Activated B cell treated with CpG ODN at 0.5 μM for 24 hours (primary cell): ENCODE measurements at regions not wholly inside any gene's neighbourhood (a gene's known extent, or its start where the extent isn't known, plus 50 kb on each side); places are given as distances from the start of the nearest gene placed in this dataset.

Experiments used
- ATAC-seq: fragments of 200-7000 bp; cut with Tn5 transposase; one replicate; pipeline ENCODE4 v1.10.0; 2021; ENCODE audit warnings: low read depth, mild to moderate bottlenecking, moderate library complexity
- CTCF ChIA-PET: fragments of 350-600 bp; sonication (Branson Sonifier 250); formaldehyde crosslinking; loops from one replicate; lab custom pipeline; 2021; ENCODE audit warnings: antibody characterized with exemption; lab: Charles Lee
- POLR2A ChIA-PET: fragments of 350-600 bp; sonication (Branson Sonifier 250); formaldehyde crosslinking; loops from one replicate; lab custom pipeline; 2021; ENCODE audit warnings: antibody characterized with exemption; lab: Charles Lee
- DNase-seq: peaks from one replicate; pipeline ENCODE4 v3.0.0; 2022
- H3K27ac Mint-ChIP-seq: one replicate; pipeline ENCODE4 v1.8.0; 2020; ENCODE audit warnings: mixed read lengths
- H3K27me3 Mint-ChIP-seq: one replicate; pipeline ENCODE4 v1.8.0; 2021; ENCODE audit warnings: mixed read lengths
- H3K36me3 Mint-ChIP-seq: one replicate; pipeline ENCODE4 v1.8.0; 2021; ENCODE audit warnings: low read depth, mixed read lengths
- H3K4me1 Mint-ChIP-seq: one replicate; pipeline ENCODE4 v1.8.0; 2021; ENCODE audit warnings: mixed read lengths
- H3K4me3 Mint-ChIP-seq: one replicate; pipeline ENCODE4 v1.8.0; 2020; ENCODE audit warnings: mild to moderate bottlenecking, mixed read lengths
- H3K9me3 Mint-ChIP-seq: one replicate; pipeline ENCODE4 v1.8.0; 2020; ENCODE audit warnings: mixed read lengths
- CTCF ChIP-seq: fragments of 200-600 bp; IDR thresholded peaks from one replicate; pipeline ENCODE4 v1.8.0; 2022; ENCODE audit warnings: antibody characterized with exemption, mild to moderate bottlenecking
- intact Hi-C: fragments of 100-400 bp; cut with micrococcal nuclease; formaldehyde crosslinking; loops from one replicate; pipeline ENCODE4 v1.15.1; 2024

DNA sequence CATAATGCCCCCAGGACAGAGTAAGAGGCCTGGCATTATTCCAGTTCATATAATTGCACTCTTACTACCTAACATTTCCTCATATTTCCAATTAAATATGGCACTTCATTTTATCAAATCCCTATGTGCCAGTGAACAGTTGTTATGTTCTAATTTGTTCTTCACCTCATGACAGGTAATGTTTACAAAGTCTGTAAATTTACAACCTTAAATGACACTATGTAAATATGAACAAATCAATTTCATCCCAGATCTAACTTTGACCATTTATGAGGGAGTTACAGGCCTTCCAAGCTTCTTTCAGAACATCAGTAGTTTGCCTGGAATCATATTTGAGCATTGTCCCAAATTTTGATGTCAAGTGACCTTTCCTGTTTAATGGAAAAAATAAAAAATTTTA lies 592.6 kb upstream of the CDH6 start:
- no peak for ATAC-seq
- H3K4me3 Mint-ChIP-seq: no peak overlapping the region
- ChIA-PET CTCF (no interaction called here), POLR2A (no interaction called here)
- no peaks in the 10 kb centered on the region for H3K27me3 Mint-ChIP-seq
- H3K9me3 Mint-ChIP-seq: peaks cover 10% of the 10 kb centered on the region
- no peak overlapping the region for H3K27ac Mint-ChIP-seq
- intact Hi-C loops: no loop called here
- DNase-seq: no peak
- no peaks in the 10 kb centered on the region for H3K36me3 Mint-ChIP-seq
- no peaks in the 10 kb centered on the region for H3K4me1 Mint-ChIP-seq
- TF ChIP-seq CTCF: no peak

DNA sequence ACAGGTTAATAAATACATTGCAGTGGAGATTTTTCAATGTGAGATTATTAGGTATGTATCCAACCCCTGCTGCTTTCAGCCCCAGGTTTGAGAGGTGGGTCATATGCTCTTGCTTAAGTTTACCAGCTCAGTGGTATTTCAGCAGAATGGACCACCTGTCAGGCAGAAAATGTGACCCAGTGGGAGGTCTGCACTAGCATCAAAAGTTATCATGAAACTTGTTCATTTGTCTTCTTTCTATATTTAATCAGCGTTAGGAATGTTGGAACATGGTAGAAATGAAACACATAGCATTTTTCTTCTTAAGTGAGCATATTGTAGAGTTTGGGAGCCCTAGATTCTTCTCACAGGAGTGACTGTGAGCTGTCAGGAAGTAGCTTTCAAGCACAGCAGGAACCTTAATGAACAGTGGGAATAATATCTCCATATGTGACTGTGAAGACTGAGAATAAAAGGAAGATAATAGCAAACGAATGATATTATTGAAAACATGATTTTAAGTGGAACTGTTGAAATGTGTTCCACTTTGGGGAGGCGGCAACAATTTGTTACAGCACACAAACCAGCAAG lies 596.9 kb upstream of the CDH6 start:
- Mint-ChIP-seq H3K27me3 (no peaks in the 10 kb centered on the region), H3K4me3 (no peak overlapping the region), H3K36me3 (no peaks in the 10 kb centered on the region), H3K9me3 (peaks cover 9% of the 10 kb centered on the region), H3K4me1 (no peaks in the 10 kb centered on the region), H3K27ac (no peak overlapping the region)
- intact Hi-C loops: no loop called here
- TF ChIP-seq CTCF: no peak
- ATAC-seq (no peak), DNase-seq (no peak)
- ChIA-PET POLR2A (no interaction called here), CTCF (no interaction called here)

DNA sequence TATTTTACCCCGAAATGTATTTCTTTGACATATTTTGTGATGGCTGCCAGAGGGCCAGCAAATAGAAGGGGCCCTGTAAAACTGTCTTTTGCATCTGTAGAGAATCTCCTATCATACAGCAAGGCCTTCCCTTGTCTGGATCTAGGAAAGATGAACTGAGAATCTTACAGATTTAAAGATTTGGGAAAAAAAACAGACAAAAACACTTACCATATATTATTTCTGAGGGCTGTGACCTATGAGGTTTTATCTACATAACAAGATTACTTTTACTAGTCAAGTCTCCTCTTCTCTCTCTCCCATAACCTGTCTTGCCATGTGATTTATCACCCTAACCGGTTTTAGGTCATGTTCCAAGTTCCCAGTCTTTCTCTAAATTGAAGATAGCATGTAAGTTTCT lies 599.2 kb upstream of the CDH6 start:
- TF ChIP-seq CTCF: no peak
- ChIA-PET POLR2A (no interaction called here), CTCF (no interaction called here)
- no peak for DNase-seq
- Mint-ChIP-seq H3K4me3 (no peak overlapping the region), H3K36me3 (no peaks in the 10 kb centered on the region), H3K9me3 (peaks cover 8% of the 10 kb centered on the region), H3K27ac (no peak overlapping the region), H3K4me1 (no peaks in the 10 kb centered on the region), H3K27me3 (no peaks in the 10 kb centered on the region)
- no peak for ATAC-seq
- intact Hi-C loops: no loop called here

DNA sequence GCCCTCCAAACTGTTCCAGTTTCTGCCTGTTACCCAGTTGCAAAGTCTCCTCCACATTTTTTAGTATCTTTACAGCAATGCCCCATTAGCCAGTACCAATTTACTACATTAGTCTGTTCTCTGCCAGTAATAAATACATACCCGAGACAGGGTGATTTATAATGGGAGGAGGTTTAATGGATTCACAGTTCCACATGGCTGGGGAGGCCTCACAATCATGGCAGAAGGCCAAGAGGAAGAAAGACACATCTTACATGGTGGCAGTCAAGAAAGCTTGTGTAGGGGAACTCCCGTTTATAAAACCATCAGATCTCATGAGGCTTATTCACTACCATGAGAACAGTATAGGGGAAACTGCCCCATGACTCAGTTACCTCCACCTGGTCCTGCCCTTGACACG lies 600.7 kb upstream of the CDH6 start:
- no peak for DNase-seq
- peaks cover 4% of the 10 kb centered on the region for H3K9me3 Mint-ChIP-seq
- no peak overlapping the region for H3K4me3 Mint-ChIP-seq
- H3K36me3 Mint-ChIP-seq: no peaks in the 10 kb centered on the region
- intact Hi-C loops: no loop called here
- ATAC-seq: no peak
- no peak for TF ChIP-seq CTCF
- H3K27me3 Mint-ChIP-seq: no peaks in the 10 kb centered on the region
- no peak overlapping the region for H3K27ac Mint-ChIP-seq
- H3K4me1 Mint-ChIP-seq: no peaks in the 10 kb centered on the region
- ChIA-PET CTCF (no interaction called here), POLR2A (no interaction called here)

- Mint-ChIP-seq H3K27ac (no peak overlapping the region), H3K9me3 (peaks cover 8% of the 10 kb centered on the region), H3K36me3 (no peaks in the 10 kb centered on the region), H3K27me3 (no peaks in the 10 kb centered on the region), H3K4me3 (no peak overlapping the region), H3K4me1 (no peaks in the 10 kb centered on the region)
- POLR2A ChIA-PET: no interaction called here
- DNase-seq: no peak
- TF ChIP-seq CTCF: no peak
- ATAC-seq: no peak
- intact Hi-C loops: no loop called here
- CTCF ChIA-PET: no interaction called here
These were observed 612.1 kb upstream of the CDH6 start for GRCh38 chr5:30581198-30581935.
